ELF-1 (cell line): ENCODE measurements at regions not wholly inside any gene's neighbourhood (a gene's known extent, or its start where the extent isn't known, plus 50 kb on each side); places are given as distances from the start of the nearest gene placed in this dataset.
"Not testable (repeated sequence)": the region's sequence is repeated elsewhere in the genome, so short reads cannot be mapped to it uniquely, and the experiment has no call there.

ENCODE experiments used
- DNase-seq: peaks from one replicate; pipeline ENCODE4 v3.0.0-alpha.2; 2016; ENCODE audit warnings: low read depth, low spot score

DNA sequence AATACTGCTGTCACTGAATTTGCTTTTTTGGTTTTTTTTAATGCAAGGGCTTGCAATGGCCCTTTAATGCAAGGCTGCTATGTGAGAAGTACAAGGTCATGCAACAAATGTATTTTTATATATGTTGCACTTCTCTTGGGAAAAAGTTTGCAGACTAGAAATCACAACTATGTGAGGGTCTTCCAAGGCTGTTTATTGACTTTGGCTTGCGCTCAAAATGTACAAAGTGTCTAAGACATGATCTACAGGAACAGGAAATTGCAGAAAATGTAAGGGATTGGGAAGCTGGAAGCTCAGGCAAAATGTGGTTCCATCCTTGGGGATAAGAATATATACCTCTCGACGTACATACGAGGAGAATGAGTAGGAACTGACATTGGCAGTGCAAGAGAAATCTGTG, 92.2 kb upstream of the F13A1 start:
- DNase-seq, result no peak

DNA sequence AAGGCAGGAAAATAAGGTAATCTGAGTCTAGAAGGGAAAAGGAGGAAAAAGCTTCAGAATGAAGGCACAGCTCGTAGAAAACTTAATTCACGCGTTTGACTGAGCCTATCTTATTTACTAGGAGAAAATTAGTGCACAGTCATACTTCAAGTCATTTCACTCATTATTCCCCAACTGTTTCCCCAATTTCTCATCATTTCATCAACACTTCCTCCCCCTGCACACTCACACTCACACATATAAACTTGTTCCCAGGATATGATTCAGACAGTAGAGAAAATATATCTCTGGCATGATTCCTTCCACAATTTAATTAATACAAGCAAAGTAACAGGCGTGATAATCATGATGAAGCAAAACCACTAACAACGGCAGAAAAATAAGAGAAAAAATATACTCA, 94.5 kb upstream of the F13A1 start:
- no peak for DNase-seq

GRCh38 chr6:6417475-6417874, 97.0 kb upstream of the F13A1 start:
- no peak for DNase-seq

DNA sequence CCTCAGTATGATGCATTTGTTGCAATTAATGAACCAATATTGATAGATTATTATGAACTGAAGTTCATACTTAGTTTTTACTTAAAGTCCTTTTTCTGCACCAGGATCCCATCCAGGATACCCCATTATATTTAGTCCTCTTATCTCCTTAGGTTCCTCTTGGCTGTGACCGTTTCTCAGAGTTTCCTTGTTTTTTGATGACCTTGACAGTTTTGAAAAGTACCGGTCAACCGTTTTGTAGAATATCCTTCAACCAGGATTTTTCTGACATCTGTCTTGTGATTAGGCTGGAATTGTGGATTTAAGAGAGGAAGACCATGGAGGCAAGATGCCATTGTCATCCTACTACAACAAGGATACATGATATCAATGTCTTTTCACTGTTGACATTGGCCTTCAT, 98.0 kb upstream of the F13A1 start:
- DNase-seq, result no peak

- no peak for DNase-seq
Measured at GRCh38 chr6:6420107-6420506, 99.6 kb upstream of the F13A1 start.

- no peak for DNase-seq
Measured at GRCh38 chr6:6434151-6434550, 113.7 kb upstream of the F13A1 start.

DNA sequence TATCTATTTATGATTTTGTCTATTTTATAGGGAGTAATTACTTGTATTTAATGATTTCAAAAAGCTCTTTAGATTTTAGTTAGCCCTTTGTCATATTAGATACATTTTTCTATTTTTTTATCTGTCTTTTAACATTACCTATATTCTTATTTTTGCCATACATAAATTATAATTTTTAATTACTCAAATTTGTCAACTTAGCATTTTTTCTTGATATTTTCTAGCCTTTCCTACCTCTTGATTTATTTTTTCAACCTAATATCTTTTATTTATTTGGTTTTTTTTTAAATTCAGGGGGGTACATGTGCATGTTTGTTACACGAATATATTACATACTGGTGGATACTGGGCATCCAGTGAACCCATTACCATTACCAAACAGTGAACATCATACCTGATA, 114.3 kb upstream of the F13A1 start:
- DNase-seq, result no peak

DNA sequence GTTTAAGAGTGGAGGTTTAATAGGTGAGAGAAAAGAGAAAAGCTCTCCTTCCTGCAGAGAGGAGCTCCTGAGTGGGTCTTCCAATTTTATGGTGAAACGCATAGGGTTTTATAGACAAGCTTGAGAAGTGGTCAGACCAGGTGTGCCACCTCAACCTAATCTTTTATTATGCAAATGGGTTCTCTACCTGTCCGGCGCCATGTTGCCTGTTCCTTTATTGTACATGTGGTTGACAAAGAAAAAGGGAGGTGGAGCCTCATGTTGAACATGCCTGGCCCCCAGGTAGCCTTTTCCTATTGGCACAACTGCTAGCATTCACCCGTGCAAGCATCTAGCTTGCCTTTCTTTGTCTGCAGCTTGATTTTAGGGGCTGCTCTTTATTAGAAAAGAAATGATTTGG, 115.9 kb upstream of the F13A1 start:
- DNase-seq, result no peak

- no peak for DNase-seq
Measured at GRCh38 chr6:6436946-6437345, 116.5 kb upstream of the F13A1 start.

DNA sequence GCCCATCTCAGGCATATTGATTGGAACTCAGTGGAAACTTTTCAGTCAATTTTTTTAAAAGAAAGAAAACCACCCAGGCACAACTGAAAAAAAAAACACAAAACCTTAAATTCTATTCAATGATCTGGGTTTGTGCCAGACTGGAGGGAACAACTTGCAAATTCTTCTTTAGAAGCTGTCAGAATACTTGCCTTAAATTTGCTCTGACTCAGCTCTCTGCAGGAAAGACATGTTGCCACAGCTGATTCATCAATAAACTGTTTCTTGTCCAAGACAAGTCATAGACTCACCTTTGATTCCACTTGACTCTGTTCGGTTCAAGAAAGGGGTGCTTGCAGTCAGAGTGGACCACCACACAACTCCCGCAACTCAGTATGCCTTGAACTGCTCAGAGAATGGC, 117.8 kb upstream of the F13A1 start:
- no peak for DNase-seq

DNA sequence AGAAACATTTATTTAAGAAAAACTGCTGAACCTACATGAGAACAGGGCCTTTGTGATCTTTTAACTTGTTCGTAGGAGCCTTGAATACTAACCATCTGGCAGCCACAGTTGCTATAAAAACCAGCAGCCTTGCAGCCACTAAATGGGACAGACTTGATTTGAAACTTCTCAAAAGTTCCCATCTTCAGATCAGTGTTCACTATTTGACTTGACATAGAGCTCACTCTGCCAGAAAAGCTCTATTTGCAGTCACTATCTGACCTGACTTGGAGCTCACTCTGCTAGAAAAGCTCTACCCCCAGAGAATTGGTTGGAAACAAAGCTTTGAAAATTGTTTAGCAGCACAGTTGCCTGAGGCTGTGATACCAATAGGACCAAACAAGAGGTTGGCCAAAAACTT, 119.3 kb upstream of the F13A1 start:
- DNase-seq, result no peak

GRCh38 chr6:6452002-6452401, 131.5 kb upstream of the F13A1 start:
- no peak for DNase-seq

DNA sequence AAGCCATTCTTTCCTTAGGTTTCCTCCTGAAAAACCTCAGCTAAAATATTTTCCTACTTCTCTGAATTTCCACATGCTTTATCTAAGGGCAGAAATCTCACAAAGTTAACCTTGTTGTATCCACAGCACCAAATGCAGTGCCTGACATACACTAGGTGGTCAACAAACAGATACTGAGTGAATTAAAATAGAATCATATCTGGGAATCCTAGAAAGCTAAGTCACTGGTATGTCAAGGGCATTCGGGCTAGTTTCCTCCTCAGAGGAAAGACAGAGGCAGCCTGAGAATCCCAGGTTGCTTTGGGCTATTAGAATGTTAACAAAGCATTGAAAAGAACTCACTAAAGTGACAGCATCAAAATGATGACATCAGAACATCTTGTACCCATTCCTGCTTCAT, 132.7 kb upstream of the F13A1 start:
- DNase-seq, result no peak

GRCh38 chr6:6455272-6455671, 133.2 kb upstream of the LY86 start:
- DNase-seq, result no peak

DNA sequence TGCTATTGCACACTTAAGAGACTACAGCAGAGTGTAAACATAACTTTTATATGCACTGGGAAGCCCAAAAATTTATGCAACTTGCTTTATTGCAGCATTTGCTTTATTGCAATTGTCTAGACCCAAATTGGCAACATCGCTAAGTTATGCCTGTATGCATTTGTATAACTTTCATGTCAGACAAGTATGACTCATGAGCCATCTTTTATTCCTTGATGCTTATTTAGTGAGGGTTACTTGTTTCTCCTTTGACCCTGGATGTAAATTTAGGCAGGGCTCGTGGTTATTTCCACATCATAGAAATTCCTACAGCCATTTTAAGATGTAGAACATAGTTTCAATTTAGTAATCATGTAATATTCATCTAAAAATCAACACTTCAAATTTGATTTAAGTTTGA, 130.3 kb upstream of the LY86 start:
- DNase-seq, result no peak

DNA sequence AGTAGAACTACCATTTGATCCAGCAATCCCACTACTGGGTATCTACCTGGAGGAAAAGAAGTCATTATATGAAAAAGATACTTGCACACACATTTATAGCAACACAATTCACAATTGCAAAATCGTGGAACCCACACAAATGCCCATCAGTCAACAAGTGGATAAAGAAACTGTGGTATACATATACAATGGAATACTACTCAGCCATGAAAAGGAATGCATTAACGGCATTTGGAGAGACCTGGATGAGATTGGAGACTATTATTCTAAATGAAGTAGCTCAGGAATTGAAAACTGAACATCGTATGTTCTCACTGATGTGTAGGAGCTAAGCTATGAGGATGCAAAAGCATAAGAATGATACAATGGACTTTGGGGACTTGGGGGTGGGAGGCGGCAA, 128.6 kb upstream of the LY86 start:
- not testable (repeated sequence) for DNase-seq

DNA sequence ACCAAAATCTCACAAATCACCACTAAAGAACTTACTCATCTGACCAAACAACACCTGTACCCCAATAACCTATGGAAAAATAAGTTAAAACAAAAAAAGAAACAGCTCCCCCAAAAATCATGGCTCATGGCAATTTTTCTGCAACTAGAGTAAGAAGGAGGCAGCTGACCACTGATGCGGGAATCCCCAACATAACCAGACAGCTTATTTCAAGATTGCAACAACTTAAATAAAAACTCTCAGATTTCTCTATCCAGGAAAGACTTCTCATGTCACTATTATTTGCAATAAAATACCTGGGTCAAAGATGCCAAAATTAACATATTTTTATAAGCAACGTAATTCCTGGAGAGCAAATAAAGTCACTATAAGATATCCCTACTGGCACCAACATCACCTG, 128.1 kb upstream of the LY86 start:
- no peak for DNase-seq

- DNase-seq, result no peak
Measured at GRCh38 chr6:6461138-6461537, 127.4 kb upstream of the LY86 start.

DNA sequence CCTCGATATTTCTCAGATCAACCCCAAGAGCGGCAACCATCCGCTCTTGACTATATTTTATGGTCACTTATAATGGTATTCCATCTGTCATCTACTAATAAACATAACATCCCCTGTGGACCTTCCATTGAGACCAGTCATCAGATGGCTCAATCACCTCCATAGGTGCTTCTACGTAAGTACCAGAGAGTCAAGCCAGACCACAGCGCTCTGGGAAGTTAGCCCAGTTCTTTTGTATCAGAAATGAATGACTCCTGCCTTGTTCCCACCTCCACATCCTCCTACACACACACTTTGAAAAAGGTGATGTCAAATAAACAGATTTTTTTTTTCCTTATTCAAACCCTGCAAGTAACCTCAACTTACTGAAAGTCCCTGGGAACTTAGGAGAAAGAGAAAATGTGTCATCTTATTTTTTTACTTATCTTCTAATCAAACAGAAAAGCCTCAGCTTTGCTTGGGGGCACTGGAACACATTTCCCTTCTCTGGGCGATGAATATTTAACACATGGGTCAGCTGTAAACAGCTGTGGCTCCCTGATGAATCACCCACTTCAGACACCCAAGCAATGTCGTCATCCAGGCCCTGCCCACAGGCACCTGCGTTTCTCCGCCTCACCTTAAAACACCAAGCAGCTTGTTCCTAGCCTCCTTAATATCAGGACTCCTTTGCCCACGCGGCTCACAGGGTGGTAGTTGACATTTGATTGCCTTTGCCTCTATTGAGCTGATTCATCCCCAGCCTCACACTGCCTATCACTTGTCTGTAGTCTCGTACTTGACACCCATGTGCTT, 121.4 kb upstream of the LY86 start:
- no peak for DNase-seq

GRCh38 chr6:6469074-6469473, 119.4 kb upstream of the LY86 start:
- no peak for DNase-seq

- DNase-seq, result no peak
Measured at GRCh38 chr6:6470123-6470522, 118.4 kb upstream of the LY86 start.

- DNase-seq, result no peak
Measured at GRCh38 chr6:6471276-6471675, 117.2 kb upstream of the LY86 start.

DNA sequence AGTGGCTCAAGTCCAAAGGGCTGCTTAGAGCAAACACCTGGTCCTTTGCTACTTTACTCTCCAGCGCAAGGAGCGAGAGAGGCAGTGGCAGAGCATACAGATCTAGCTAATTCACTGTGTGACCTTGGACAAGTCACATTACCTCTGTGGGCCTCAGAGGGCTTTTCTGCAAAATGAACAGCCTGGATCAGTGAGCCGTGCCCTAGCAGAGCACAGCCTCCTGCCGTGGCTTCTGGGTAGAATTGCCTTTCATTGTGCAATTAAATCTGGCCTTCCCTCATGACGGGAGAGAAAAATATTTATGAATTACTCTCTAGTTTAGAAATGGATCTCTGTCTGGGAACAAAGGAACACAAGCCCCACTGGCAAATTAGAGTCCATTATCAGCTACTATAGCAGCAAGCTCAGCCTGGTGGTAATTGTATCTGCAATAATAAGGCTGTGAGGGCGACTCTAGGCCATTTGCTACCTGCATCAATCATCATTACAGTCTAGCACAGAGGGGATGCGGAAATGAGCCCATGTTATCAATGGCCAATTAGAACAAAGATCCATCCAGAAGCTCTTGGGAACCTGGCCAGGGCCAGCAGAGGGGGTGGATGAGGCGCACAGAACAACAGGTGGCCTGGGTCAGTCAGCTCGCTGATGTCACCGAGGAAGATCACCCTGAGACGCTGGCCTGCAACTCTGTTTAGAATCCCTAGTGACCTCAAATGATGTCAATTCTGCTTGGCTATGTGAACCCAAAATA, 114.2 kb upstream of the LY86 start:
- DNase-seq, result peak; percentile 31
